ENCODE measurements at regions not wholly inside any gene's neighbourhood (a gene's known extent, or its start where the extent isn't known, plus 50 kb on each side); places are given as distances from the start of the nearest gene placed in this dataset.
"Not testable (repeated sequence)": the region's sequence is repeated elsewhere in the genome, so short reads cannot be mapped to it uniquely, and the experiment has no call there.

DNA sequence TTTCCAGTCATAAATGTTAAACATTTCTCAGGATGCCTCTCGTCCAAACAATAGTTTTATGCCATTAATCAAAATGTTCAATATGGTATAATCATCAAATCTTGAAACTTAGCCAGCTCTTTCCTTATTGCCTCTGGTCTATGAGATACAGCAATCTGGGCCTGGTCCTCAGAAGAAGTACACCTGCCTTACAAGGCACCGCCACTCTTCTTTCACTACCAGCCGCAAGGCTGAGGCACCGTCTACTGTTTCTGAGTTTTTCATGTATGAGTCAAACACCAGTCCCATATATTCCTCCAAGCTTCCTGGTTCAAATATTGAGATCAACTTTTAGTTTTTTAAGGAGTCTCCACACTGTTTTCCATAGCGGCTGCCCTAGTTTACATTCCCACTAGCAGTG, 600.6 kb upstream of the FAT3 start:
- no peak for DNase-seq

GRCh38 chr11:91608677-91609076, 615.9 kb upstream of the FAT3 start:
- DNase-seq: no peak

- DNase-seq: no peak
These were observed 628.5 kb upstream of the FAT3 start for GRCh38 chr11:91596111-91596510.

DNA sequence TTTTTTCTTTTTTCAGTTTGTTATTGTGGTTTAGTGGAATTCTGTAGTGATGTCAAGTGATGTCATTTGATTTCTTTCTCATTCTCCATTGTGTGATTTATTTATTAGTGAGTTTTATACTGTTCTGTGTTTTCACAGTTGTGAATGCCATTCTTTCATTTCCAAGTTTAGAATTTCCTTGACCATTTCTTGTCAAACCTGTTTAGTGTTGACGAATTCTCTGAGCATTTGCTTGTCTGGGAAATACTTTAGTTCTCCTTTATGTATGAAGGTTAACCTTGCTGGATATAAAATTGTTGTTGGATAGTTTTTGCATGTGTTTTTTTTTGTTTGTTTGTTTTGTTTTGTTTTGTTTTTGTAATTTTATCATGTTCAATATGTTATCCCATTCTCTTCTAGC, 633.6 kb upstream of the FAT3 start:
- no peak for DNase-seq

DNA sequence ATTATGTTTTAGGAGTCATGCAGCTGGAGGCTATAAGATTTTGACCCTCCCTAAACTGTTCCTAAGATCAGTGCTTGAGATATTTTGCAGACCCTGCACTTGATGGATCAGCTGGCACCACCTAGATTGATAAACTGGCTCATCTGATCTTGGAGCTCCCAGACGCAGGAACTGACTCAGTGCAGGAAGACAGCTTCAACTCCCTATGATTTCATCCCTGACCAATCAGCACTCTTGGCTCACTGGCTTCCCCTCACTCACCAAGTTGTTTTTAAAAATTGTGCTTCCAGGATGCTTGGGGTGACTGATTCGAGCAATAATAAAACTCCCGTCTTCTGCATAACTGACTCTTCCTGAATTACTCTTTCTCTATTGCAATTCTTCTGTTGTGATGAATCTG, 637.5 kb upstream of the FAT3 start:
- DNase-seq: no peak

DNA sequence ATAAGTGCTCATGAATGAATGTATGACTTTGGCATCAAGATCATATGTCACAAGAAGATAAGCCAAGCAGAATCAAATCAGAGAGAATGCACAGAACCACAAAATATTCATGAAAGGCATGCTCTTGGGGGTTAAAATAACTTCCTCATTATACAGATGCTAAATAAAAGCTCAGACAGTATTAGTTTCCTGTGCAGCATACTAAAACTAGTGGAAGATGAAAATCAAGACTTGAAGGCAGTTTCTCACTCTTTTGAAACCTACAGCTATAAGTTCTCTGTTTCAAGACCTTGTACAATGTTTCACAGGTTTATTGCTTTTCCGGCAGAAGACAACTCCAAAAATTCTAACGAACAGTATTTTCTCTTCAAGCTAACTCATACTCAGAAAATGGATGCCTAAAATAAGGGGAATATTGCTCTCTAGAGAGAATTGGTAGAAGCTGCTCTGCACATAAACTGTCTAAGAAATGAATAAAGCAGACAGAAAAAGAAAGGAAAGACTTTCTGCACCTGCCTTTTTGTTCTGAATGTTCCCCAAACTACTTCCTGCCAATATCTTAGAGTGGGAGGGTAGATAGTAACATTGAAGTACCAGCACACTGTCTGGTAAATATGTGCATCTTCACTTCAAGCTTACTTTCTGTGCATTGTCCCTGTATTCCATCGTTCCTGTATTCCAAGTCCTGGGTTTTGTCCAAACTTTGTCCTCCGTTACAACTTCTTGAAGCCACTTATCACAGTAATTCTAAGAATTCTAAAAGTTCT, 639.4 kb upstream of the FAT3 start:
- DNase-seq: no peak

- no peak for DNase-seq
These were observed 661.4 kb upstream of the FAT3 start for GRCh38 chr11:91563176-91563575.

- no peak for DNase-seq
These were observed 664.2 kb upstream of the FAT3 start for GRCh38 chr11:91560434-91560833.

DNA sequence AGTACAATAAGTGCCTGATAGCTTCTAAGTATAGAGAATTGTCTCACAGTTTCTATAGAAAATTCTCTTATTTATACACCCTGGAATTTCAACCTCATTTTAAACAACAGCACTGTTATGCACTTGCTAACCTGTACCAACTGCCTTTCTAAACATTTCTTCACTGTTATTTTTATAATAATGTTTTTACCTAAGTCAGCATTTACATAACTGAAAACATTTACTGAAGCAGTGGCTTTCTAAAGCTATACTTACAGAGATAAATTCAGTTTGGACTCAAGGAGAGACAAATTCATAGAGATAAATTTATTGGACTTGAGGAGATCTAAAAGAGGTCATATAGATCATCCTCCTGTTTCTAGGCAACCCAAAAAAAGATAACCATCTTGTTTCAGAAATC, 686.6 kb upstream of the FAT3 start:
- DNase-seq: no peak

DNA sequence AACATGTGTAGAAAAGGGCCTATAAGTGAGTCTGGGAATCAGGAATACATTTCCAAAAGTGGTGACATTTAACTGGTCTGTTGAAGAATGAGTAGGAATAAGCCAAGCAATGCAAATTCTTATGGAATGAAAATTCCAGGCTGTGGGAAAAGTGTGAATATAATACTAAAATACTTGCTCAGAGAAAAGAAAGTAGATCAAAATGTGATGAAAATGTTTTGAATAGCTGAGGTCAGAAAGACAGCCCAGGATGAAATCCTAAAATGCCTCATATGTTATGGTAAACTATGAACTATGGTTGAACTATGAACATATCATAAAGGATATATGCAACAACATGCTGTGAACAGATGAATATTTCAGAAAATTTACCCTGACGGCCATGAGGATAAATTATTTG, 688.3 kb upstream of the FAT3 start:
- no peak for DNase-seq

GRCh38 chr11:91528965-91529364, 695.7 kb upstream of the FAT3 start:
- no peak for DNase-seq

GRCh38 chr11:91527380-91528030, 697.1 kb upstream of the FAT3 start:
- DNase-seq: no peak

DNA sequence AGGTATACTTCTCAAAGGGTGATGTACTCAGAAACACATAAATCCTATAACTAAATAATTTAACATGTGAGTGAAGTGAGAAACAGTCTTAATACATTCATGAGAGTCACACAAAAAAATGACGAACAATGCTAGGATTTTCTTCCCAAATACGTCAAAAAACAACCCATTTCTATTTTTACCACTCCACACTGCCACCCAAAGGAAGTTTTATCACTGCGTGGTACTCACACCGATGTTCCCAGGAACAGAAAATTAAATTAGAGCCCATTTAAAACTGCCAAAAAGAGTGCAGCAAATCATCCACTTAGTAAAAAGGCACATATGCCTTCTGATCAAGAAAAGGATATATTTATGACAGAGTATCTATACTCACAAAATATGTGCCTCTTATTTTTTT, 710.9 kb upstream of the FAT3 start:
- no peak for DNase-seq

DNA sequence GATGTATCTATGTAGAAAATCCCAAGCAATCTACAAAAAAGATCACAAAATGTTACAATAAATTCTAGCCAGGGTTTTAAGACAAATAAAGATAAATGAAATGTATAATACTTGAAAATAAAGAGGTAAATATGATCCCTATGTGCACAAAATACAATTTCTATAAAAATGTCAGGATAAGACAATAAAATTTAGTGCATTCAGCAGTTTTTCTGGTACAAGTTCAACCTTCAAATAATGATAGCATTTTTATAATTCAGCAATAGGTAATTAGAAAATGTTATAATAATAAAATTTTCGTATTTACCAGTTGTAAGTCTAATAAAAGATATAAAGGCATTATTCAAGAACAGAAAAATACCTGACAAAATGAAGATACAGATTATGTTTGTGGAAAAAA, 726.8 kb upstream of the FAT3 start:
- no peak for DNase-seq

DNA sequence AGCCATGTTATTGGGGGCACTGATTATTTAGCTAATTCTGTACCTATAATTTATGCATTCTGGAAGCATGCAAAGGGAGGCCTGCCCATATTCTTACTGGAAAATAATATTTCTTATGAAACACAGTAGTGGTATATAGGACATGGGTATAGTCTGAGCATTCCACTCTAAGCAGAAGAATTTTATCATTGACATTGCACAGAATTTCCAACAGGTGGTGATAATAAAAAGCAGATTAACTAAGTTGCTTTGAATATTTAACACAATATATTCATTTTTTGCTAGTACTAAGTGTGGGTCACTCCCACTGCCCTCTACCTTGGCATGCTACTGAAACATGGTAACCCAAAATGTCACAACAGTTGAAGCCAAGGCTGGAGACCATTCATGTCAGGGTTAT, 728.8 kb upstream of the FAT3 start:
- DNase-seq: no peak

DNA sequence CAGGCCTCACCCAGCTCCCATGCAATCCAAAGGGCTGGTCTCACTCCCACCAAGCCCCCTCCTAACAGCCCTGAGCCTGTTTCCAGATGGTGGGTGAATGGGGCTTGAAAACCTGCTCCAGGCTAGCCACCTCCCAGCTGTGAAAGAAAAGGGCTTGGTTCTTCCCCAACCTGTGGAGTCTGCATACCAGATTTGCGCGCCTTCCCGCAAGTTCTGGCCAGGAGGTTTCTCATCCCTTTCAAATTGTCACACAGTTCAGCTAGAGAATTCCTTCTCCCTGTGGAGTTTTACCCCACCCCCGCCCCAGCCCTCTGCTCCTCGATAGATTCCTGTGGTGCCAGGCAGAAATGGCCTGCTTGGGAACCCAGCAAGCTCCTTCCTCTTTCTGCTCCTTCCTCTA, 734.6 kb upstream of the FAT3 start:
- no peak for DNase-seq

DNA sequence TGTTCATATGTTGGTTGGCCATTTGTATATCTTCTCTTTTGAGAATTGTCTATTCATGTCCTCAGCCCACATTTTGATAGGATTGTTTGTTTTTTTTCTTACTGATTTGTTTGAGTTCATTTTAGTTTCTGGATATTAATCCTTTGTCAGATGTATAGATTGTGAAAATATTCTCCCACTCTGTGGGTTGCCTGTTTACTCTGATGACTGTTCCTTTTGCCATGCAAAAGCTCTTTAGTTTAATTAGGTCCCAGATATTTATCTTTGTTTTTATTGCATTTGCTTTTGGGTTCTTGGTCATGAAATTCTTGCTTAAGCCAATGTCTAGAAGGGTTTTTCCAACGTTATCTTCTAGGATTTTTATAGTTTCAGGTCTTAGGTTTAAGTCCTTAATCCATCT, 740.7 kb upstream of the FAT3 start:
- not testable (repeated sequence) for DNase-seq

- not testable (repeated sequence) for DNase-seq
These were observed 742.7 kb upstream of the FAT3 start for GRCh38 chr11:91481875-91482274.

DNA sequence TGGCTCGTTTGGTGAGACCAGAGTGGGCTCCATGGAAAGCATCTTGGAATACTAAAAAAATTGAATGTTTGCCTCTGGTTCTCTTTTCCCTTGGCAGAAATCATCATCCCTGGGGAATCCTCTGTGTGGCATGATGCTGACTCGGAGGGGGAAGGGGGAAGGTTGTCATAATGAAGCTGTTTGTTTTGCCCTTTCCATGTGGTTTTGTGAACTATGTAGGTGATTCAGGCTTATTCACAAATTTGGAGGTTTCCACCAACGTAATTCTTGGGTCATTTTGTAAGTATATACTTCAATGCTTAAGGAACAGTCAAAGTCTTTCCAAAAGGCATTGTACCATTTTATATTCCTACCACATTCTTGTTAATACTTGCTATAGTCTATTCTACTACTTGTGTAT, 754.0 kb upstream of the FAT3 start:
- DNase-seq: no peak

DNA sequence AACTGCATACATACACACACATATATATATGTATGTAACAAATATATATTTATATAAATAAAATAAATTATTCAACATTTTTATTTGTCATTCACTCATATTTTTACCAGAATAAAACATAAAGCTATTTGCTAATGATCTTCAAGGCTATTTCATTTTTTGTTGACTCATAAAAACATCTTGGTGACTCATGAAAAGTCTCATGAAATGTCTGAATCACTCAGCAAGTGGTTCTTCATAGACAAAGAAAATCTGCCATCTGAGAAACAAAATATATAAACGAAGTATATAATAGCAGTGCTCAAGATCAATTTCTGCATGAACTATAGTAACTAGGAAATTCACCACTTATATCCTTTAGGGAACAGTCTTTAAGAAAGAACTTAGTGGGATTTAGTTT, 764.8 kb upstream of the FAT3 start:
- DNase-seq: no peak

DNA sequence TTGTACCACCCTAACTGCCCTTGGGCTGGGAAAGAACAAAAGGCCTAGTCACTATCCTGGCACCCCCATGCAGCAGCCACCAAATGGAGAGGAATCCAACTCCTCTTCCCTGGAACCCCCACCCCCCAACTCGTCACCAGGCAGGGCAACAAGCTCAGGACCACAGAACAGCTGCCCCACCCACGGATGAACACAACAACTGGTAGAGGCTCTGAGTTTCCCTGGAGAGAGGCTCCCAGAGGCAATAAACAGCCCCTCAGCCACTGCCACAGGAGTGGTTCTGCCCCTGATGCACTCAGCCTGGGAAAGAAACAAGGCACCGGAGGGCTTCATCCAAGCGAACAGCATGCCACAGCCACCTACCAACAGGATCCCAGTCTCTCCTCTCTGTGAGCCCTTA, 778.4 kb upstream of the FAT3 start:
- no peak for DNase-seq

GRCh38 chr11:91435694-91436395, 788.8 kb upstream of the FAT3 start:
- no peak for DNase-seq

DNA sequence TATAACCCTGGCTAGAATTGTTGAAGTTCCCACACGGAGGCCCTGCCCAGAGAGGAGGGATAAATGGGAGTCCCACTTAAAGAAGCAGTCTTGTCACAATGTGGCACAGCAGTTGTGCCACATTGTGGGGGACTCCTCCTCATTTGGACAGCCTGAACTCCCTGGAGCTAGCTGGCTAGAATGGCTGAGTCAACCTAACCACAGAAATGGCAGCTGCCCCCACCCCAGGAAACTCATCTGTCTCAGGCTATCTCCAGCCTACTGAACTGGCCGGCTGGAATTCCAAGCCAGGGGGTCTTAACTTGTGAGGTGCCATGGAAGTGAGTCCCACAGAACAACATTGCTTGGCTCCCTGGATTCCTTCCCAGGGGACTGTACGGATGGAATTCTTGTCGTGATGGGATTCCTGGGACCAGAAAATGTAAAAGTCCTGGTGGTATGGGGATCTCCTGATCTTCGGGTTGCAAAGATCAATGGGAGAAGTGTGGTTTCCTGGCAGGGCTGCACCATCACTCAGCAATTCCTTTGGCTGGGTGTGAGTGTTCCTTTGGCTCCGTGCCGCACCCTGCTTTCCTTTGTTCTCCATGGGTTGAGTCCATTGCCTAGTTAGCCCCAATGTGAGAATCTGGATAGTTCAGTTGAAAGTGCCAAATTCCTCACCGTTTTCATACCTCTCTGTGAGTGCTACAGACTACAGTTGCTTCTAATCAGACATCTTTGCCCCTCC, 791.2 kb upstream of the FAT3 start:
- no peak for DNase-seq

DNA sequence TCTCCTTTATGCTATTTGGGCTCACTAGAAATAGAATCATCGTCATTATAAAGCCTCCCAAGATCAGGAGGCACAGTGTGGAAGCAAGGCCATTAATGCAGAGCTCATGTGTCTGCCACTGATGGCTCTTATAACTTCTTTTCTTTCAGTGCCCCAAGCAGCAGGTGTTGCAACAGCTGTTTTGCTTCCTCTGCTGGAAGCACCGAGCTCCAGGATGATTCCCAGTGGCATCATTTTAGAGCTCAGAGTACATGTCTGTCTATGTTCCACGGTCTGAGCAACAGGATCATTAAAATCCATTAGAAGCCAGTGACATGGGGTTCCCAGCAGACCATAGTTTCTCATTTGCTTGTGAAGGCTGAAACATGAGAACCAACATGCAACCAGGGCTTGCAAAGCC, 803.0 kb upstream of the FAT3 start:
- no peak for DNase-seq
